HL-60 (cell line): ENCODE measurements at regions not wholly inside any gene's neighbourhood (a gene's known extent, or its start where the extent isn't known, plus 50 kb on each side); places are given as distances from the start of the nearest gene placed in this dataset.

Experiments used
- DNase-seq, 2 experiments: peaks; one replicate each; pipeline ENCODE4 v3.0.0-alpha.2; 2010 to 2020; ENCODE audit warnings: low read depth in 1 of 2, low spot score in 1 of 2
- H3K27ac ChIP-seq: fragments of 250-450 bp; sonication (Bioruptor Pico); replicated peaks from 2 replicates; pipeline ENCODE4 v1.5.1; 2020; ENCODE audit warnings: mild to moderate bottlenecking, moderate library complexity
- H3K27me3 ChIP-seq: fragments of 250-450 bp; sonication (Bioruptor Pico); 2 replicates; pipeline ENCODE4 v1.5.1; 2021; ENCODE audit warnings: mild to moderate bottlenecking, moderate library complexity; ENCODE audit not compliant: insufficient read depth, poor library complexity, severe bottlenecking
- H3K4me3 ChIP-seq: replicated peaks from 2 replicates; pipeline ENCODE4 v1.5.1; 2011; ENCODE audit warnings: mild to moderate bottlenecking, control low read depth, low read length; ENCODE audit not compliant: insufficient read depth
- GABPA ChIP-seq: IDR thresholded peaks from 2 replicates; pipeline ENCODE4 v1.6.1; 2012; ENCODE audit warnings: low read depth
- POLR2AphosphoS5 ChIP-seq: IDR thresholded peaks from 2 replicates; pipeline ENCODE4 v1.6.1; 2012; ENCODE audit warnings: low read depth
- SPI1 ChIP-seq: IDR thresholded peaks from 2 replicates; pipeline ENCODE4 v1.6.1; 2012; ENCODE audit warnings: low read depth, mild to moderate bottlenecking, borderline replicate concordance
- TF ChIP-seq, protein P1 (sequence below): IDR thresholded peaks from one replicate; pipeline ENCODE4 v1.5.1; 2011; ENCODE audit warnings: low read length, control low read depth, inconsistent platforms; ENCODE audit not compliant: insufficient read depth
- TF ChIP-seq, protein P2 (sequence below): IDR thresholded peaks from 2 replicates; pipeline ENCODE4 v1.6.1; 2012; ENCODE audit warnings: low read depth; ENCODE audit not compliant: insufficient replicate concordance

DNA sequence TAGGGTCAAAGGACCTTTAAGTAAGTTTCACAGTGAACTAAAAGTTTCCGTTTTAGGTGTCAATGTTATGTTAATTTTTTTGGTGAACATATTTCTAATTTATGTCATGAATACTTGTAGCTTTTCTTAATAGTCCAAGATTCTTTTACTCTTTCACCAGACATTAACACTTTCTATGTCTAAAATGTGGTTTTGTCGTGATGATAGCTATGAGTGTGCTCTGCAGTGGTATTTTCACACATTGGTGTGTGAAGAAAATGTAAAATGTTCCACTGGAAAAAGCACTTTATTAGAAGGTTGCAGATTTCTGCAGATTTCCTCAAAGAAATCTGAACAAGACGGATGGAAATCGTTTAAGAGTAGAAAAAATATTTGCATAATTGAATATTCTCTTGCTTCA is 561.0 kb upstream of the ANKRD30A start:
- no peaks in the 10 kb centered on the region for H3K27me3 ChIP-seq
- DNase-seq = no peak
- H3K4me3 ChIP-seq = no peak overlapping the region
- no peak overlapping the region for H3K27ac ChIP-seq
- TF ChIP-seq GABPA (no peak), POLR2AphosphoS5 (no peak), SPI1 (no peak)
- TF ChIP-seq, protein P1, sequence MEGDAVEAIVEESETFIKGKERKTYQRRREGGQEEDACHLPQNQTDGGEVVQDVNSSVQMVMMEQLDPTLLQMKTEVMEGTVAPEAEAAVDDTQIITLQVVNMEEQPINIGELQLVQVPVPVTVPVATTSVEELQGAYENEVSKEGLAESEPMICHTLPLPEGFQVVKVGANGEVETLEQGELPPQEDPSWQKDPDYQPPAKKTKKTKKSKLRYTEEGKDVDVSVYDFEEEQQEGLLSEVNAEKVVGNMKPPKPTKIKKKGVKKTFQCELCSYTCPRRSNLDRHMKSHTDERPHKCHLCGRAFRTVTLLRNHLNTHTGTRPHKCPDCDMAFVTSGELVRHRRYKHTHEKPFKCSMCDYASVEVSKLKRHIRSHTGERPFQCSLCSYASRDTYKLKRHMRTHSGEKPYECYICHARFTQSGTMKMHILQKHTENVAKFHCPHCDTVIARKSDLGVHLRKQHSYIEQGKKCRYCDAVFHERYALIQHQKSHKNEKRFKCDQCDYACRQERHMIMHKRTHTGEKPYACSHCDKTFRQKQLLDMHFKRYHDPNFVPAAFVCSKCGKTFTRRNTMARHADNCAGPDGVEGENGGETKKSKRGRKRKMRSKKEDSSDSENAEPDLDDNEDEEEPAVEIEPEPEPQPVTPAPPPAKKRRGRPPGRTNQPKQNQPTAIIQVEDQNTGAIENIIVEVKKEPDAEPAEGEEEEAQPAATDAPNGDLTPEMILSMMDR = no peak
- TF ChIP-seq, protein P2, sequence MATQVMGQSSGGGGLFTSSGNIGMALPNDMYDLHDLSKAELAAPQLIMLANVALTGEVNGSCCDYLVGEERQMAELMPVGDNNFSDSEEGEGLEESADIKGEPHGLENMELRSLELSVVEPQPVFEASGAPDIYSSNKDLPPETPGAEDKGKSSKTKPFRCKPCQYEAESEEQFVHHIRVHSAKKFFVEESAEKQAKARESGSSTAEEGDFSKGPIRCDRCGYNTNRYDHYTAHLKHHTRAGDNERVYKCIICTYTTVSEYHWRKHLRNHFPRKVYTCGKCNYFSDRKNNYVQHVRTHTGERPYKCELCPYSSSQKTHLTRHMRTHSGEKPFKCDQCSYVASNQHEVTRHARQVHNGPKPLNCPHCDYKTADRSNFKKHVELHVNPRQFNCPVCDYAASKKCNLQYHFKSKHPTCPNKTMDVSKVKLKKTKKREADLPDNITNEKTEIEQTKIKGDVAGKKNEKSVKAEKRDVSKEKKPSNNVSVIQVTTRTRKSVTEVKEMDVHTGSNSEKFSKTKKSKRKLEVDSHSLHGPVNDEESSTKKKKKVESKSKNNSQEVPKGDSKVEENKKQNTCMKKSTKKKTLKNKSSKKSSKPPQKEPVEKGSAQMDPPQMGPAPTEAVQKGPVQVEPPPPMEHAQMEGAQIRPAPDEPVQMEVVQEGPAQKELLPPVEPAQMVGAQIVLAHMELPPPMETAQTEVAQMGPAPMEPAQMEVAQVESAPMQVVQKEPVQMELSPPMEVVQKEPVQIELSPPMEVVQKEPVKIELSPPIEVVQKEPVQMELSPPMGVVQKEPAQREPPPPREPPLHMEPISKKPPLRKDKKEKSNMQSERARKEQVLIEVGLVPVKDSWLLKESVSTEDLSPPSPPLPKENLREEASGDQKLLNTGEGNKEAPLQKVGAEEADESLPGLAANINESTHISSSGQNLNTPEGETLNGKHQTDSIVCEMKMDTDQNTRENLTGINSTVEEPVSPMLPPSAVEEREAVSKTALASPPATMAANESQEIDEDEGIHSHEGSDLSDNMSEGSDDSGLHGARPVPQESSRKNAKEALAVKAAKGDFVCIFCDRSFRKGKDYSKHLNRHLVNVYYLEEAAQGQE = no peak

DNA sequence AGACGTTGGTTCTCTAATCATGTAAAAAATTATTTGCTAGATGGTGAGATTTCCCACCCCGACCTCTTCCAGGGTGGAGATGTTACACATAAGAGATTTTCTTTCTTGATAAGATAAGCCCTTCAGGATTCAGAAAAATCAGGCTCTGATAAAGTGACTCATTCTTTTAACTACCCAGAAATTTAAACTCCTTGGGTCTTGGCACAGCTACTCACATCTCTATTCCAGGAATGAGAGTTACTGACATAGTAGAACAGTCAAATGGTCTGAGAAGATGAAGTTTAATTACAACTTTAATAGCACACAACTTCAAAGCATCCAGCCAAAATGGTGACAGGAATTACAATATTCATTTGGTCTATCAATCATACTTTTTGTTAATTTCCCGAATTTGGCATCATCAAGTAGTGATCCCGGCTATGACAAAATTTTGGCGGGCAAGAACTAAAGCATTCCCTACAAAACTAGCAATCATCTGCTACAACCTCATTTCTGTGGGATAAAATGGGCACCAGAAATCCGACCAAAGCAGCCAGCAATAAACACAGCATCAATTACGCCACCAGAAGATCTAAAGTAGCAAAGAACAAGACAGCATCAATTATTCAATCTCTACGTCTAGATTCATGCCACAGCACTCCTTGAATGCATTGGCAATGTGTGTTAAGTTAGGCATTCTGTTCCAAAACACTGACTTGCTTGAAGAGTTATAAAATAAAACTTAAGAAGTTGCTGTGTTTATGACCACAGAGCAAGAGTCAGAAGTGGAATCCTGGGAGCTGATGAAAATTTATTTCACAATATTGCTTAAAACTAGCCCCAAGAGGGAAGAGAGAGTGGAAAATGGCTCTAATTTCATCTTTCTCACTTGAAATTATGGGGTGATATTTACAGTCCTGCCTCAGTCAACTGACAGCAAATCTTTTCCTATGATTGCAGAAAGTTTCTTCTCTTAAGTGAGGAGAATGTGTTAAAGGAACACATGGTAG is 565.7 kb upstream of the ANKRD30A start:
- Histone ChIP-seq H3K27ac (no peak overlapping the region), H3K27me3 (no peaks in the 10 kb centered on the region), H3K4me3 (no peak overlapping the region)
- no peak for DNase-seq
- TF ChIP-seq SPI1 (no peak), GABPA (no peak), POLR2AphosphoS5 (no peak)
- TF ChIP-seq, protein P1 = no peak
- TF ChIP-seq, protein P2 = no peak

DNA sequence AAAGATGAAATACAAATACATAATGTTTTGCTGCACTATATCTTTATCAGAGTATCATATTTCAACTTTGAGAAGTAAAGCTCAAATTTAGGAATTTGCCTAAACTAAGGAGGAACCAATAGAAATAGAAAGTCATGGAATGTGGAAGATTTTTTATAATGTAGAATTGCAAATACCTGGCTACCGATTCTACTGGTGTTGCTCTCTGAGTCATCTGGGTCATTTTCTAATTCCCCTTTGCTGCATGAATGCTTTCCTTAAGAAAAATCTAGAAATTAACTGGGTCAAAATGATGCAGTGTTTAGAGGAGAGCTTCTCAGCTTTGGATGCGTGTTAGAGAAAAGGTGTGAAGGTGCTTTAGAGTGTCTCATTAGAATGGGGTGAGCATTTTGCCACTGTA is 568.9 kb upstream of the ANKRD30A start:
- TF ChIP-seq, protein P2 = no peak
- no peaks in the 10 kb centered on the region for H3K27me3 ChIP-seq
- no peak overlapping the region for H3K4me3 ChIP-seq
- H3K27ac ChIP-seq = no peak overlapping the region
- DNase-seq = no peak
